ENCODE measurements at regions not wholly inside any gene's neighbourhood (a gene's known extent, or its start where the extent isn't known, plus 50 kb on each side); places are given as distances from the start of the nearest gene placed in this dataset.

- no peak overlapping the region for H3K4me3 ChIP-seq (ENCODE audit: low read length)
- no peaks in the 10 kb centered on the region for H3K27me3 ChIP-seq (ENCODE audit: control insufficient read depth, insufficient read depth, low read length)
- H3K27ac ChIP-seq (ENCODE audit: low read length): no peak overlapping the region
- no peaks in the 10 kb centered on the region for H3K4me1 ChIP-seq (ENCODE audit: control insufficient read depth, low read depth, low read length)
- H3K9ac ChIP-seq (ENCODE audit: low read length): no peak overlapping the region
- H3K9me3 ChIP-seq (ENCODE audit: control insufficient read depth, low read depth, low read length): no peaks in the 10 kb centered on the region
- no peaks in the 10 kb centered on the region for H3K36me3 ChIP-seq (ENCODE audit: control insufficient read depth, low read depth, low read length)
Observed at GRCh38 chr11:80515097-80515496, 1074.3 kb upstream of the TENM4 start.

DNA sequence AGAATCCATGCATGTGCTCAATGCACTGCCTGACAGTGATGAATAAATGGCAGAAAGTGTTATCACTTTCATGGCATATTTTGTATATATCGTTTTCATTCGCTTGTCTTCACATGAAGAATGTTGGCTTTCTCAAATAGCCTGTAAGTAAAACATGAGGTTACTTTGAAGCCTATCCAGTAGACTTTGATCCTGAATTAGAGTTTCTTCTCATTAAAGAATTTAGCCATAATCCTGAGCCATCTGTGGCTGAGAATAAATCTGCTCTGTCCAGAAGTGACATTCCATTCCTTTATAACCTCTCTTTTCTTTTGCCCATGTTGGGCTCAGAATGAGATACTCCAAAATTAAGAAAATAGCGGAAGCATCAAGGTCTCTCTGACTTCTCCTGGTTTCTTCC, 1071.7 kb upstream of the TENM4 start:
- H3K27ac ChIP-seq (ENCODE audit: low read length): no peak overlapping the region
- H3K9ac ChIP-seq (ENCODE audit: low read length): no peak overlapping the region
- H3K9me3 ChIP-seq (ENCODE audit: control insufficient read depth, low read depth, low read length): no peaks in the 10 kb centered on the region
- H3K36me3 ChIP-seq (ENCODE audit: control insufficient read depth, low read depth, low read length): no peaks in the 10 kb centered on the region
- H3K4me1 ChIP-seq (ENCODE audit: control insufficient read depth, low read depth, low read length): no peaks in the 10 kb centered on the region
- no peaks in the 10 kb centered on the region for H3K27me3 ChIP-seq (ENCODE audit: control insufficient read depth, insufficient read depth, low read length)
- H3K4me3 ChIP-seq (ENCODE audit: low read length): no peak overlapping the region

DNA sequence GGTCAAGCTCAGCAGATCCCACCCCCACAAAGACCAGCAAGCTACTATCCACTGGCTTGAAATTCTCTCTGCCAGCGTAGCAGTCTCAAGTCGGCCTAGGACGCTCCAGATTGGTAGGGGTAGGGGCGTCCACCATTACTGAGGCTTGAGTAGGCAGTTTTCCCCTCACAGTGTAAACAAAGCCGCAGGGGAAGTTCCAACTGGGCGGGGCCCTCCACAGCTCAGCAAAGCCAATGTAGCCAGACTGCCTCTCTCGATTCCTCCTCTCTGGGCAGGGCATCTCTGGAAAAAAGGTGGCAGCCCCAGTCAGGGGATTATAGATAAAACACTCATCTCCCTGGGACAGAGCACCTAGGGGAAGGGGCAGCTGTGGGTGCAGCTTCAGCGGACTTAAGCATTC, 1064.9 kb upstream of the TENM4 start:
- no peaks in the 10 kb centered on the region for H3K27me3 ChIP-seq (ENCODE audit: control insufficient read depth, insufficient read depth, low read length)
- H3K27ac ChIP-seq (ENCODE audit: low read length): no peak overlapping the region
- H3K9me3 ChIP-seq (ENCODE audit: control insufficient read depth, low read depth, low read length): no peaks in the 10 kb centered on the region
- H3K36me3 ChIP-seq (ENCODE audit: control insufficient read depth, low read depth, low read length): no peaks in the 10 kb centered on the region
- no peak overlapping the region for H3K9ac ChIP-seq (ENCODE audit: low read length)
- no peaks in the 10 kb centered on the region for H3K4me1 ChIP-seq (ENCODE audit: control insufficient read depth, low read depth, low read length)
- no peak overlapping the region for H3K4me3 ChIP-seq (ENCODE audit: low read length)

- no peaks in the 10 kb centered on the region for H3K27me3 ChIP-seq (ENCODE audit: control insufficient read depth, insufficient read depth, low read length)
- no peaks in the 10 kb centered on the region for H3K9me3 ChIP-seq (ENCODE audit: control insufficient read depth, low read depth, low read length)
- H3K27ac ChIP-seq (ENCODE audit: low read length): no peak overlapping the region
- no peaks in the 10 kb centered on the region for H3K36me3 ChIP-seq (ENCODE audit: control insufficient read depth, low read depth, low read length)
- no peak overlapping the region for H3K9ac ChIP-seq (ENCODE audit: low read length)
- no peaks in the 10 kb centered on the region for H3K4me1 ChIP-seq (ENCODE audit: control insufficient read depth, low read depth, low read length)
- H3K4me3 ChIP-seq (ENCODE audit: low read length): no peak overlapping the region
Observed at GRCh38 chr11:80503990-80504389, 1063.2 kb upstream of the TENM4 start.

GRCh38 chr11:80502511-80502910, 1061.7 kb upstream of the TENM4 start:
- Histone ChIP-seq H3K27ac (ENCODE audit: low read length) (no peak overlapping the region), H3K9ac (ENCODE audit: low read length) (no peak overlapping the region), H3K4me3 (ENCODE audit: low read length) (no peak overlapping the region), H3K36me3 (ENCODE audit: control insufficient read depth, low read depth, low read length) (no peaks in the 10 kb centered on the region), H3K9me3 (ENCODE audit: control insufficient read depth, low read depth, low read length) (no peaks in the 10 kb centered on the region), H3K27me3 (ENCODE audit: control insufficient read depth, insufficient read depth, low read length) (no peaks in the 10 kb centered on the region), H3K4me1 (ENCODE audit: control insufficient read depth, low read depth, low read length) (no peaks in the 10 kb centered on the region)

- Histone ChIP-seq H3K36me3 (ENCODE audit: control insufficient read depth, low read depth, low read length) (no peaks in the 10 kb centered on the region), H3K4me3 (ENCODE audit: low read length) (no peak overlapping the region), H3K9ac (ENCODE audit: low read length) (no peak overlapping the region), H3K27me3 (ENCODE audit: control insufficient read depth, insufficient read depth, low read length) (no peaks in the 10 kb centered on the region), H3K9me3 (ENCODE audit: control insufficient read depth, low read depth, low read length) (peaks cover 6% of the 10 kb centered on the region), H3K4me1 (ENCODE audit: control insufficient read depth, low read depth, low read length) (no peaks in the 10 kb centered on the region), H3K27ac (ENCODE audit: low read length) (no peak overlapping the region)
Observed at GRCh38 chr11:80495116-80495515, 1054.3 kb upstream of the TENM4 start.

DNA sequence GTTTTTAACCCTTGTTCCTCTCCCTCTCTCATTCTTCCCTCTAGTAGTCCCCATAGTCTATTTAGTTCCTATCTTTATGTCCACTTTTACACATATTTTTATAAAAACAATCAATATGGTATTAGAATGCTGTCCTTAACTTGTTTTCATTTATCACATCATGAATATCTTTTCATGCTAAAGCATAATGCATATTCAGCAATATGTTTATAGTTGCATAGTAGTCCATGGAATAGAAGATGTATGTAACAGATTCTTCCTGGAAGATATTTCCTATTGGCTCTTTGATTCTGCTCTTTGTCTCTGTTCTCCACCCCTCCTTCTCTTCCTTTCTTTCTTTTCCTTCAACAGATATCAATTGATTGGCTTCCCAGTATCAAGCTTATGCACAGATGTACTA, 1047.1 kb upstream of the TENM4 start:
- no peaks in the 10 kb centered on the region for H3K27me3 ChIP-seq (ENCODE audit: control insufficient read depth, insufficient read depth, low read length)

GRCh38 chr11:80486678-80487077, 1045.8 kb upstream of the TENM4 start:
- H3K36me3 ChIP-seq (ENCODE audit: control insufficient read depth, low read depth, low read length): no peaks in the 10 kb centered on the region
- H3K27ac ChIP-seq (ENCODE audit: low read length): no peak overlapping the region
- no peaks in the 10 kb centered on the region for H3K9me3 ChIP-seq (ENCODE audit: control insufficient read depth, low read depth, low read length)
- no peaks in the 10 kb centered on the region for H3K27me3 ChIP-seq (ENCODE audit: control insufficient read depth, insufficient read depth, low read length)
- H3K9ac ChIP-seq (ENCODE audit: low read length): no peak overlapping the region
- no peak overlapping the region for H3K4me3 ChIP-seq (ENCODE audit: low read length)
- H3K4me1 ChIP-seq (ENCODE audit: control insufficient read depth, low read depth, low read length): no peaks in the 10 kb centered on the region

More for the DNA sequence above, 1047.1 kb upstream of the TENM4 start:
- no peaks in the 10 kb centered on the region for H3K36me3 ChIP-seq (ENCODE audit: control insufficient read depth, low read depth, low read length)
- no peak overlapping the region for H3K4me3 ChIP-seq (ENCODE audit: low read length)
- no peaks in the 10 kb centered on the region for H3K4me1 ChIP-seq (ENCODE audit: control insufficient read depth, low read depth, low read length)
- no peak overlapping the region for H3K9ac ChIP-seq (ENCODE audit: low read length)
- no peaks in the 10 kb centered on the region for H3K9me3 ChIP-seq (ENCODE audit: control insufficient read depth, low read depth, low read length)
- H3K27ac ChIP-seq (ENCODE audit: low read length): no peak overlapping the region

DNA sequence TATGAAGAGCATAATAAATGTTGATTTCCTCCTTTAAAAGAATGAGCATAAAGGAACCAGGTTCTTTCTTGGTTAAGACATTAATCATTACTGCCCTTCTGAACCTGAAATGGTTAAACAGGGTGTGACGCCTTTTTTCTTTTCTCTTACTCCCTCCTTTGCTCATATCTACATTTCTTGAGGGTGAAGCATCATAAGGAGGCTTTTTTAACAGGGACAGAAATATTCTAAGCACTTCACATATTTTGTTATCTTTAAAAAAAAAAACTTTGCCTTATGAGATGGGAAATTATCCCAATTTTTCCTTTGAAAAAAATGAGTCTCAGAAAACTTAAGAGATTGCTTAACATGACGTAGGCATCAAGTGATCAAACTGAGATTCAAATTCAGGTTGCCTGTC, 1036.3 kb upstream of the TENM4 start:
- no peaks in the 10 kb centered on the region for H3K27me3 ChIP-seq (ENCODE audit: control insufficient read depth, insufficient read depth, low read length)
- no peaks in the 10 kb centered on the region for H3K36me3 ChIP-seq (ENCODE audit: control insufficient read depth, low read depth, low read length)
- H3K9ac ChIP-seq (ENCODE audit: low read length): no peak overlapping the region
- no peak overlapping the region for H3K4me3 ChIP-seq (ENCODE audit: low read length)
- no peaks in the 10 kb centered on the region for H3K9me3 ChIP-seq (ENCODE audit: control insufficient read depth, low read depth, low read length)
- no peak overlapping the region for H3K27ac ChIP-seq (ENCODE audit: low read length)
- H3K4me1 ChIP-seq (ENCODE audit: control insufficient read depth, low read depth, low read length): peaks cover 12% of the 10 kb centered on the region

GRCh38 chr11:80473562-80473961, 1032.7 kb upstream of the TENM4 start:
- Histone ChIP-seq H3K27ac (ENCODE audit: low read length) (no peak overlapping the region), H3K36me3 (ENCODE audit: control insufficient read depth, low read depth, low read length) (no peaks in the 10 kb centered on the region), H3K4me3 (ENCODE audit: low read length) (no peak overlapping the region), H3K27me3 (ENCODE audit: control insufficient read depth, insufficient read depth, low read length) (no peaks in the 10 kb centered on the region), H3K4me1 (ENCODE audit: control insufficient read depth, low read depth, low read length) (peaks cover 12% of the 10 kb centered on the region), H3K9me3 (ENCODE audit: control insufficient read depth, low read depth, low read length) (no peaks in the 10 kb centered on the region), H3K9ac (ENCODE audit: low read length) (no peak overlapping the region)

- peaks cover 12% of the 10 kb centered on the region for H3K4me1 ChIP-seq (ENCODE audit: control insufficient read depth, low read depth, low read length)
- no peak overlapping the region for H3K4me3 ChIP-seq (ENCODE audit: low read length)
- no peaks in the 10 kb centered on the region for H3K27me3 ChIP-seq (ENCODE audit: control insufficient read depth, insufficient read depth, low read length)
- no peak overlapping the region for H3K27ac ChIP-seq (ENCODE audit: low read length)
- H3K9ac ChIP-seq (ENCODE audit: low read length): no peak overlapping the region
- no peaks in the 10 kb centered on the region for H3K36me3 ChIP-seq (ENCODE audit: control insufficient read depth, low read depth, low read length)
- H3K9me3 ChIP-seq (ENCODE audit: control insufficient read depth, low read depth, low read length): no peaks in the 10 kb centered on the region
Observed at GRCh38 chr11:80469871-80470270, 1029.0 kb upstream of the TENM4 start.

- no peak overlapping the region for H3K4me3 ChIP-seq (ENCODE audit: low read length)
- no peaks in the 10 kb centered on the region for H3K27me3 ChIP-seq (ENCODE audit: control insufficient read depth, insufficient read depth, low read length)
- H3K27ac ChIP-seq (ENCODE audit: low read length): no peak overlapping the region
- H3K4me1 ChIP-seq (ENCODE audit: control insufficient read depth, low read depth, low read length): no peaks in the 10 kb centered on the region
- H3K9ac ChIP-seq (ENCODE audit: low read length): no peak overlapping the region
- H3K36me3 ChIP-seq (ENCODE audit: control insufficient read depth, low read depth, low read length): no peaks in the 10 kb centered on the region
- H3K9me3 ChIP-seq (ENCODE audit: control insufficient read depth, low read depth, low read length): no peaks in the 10 kb centered on the region
Observed at GRCh38 chr11:80466570-80466969, 1025.7 kb upstream of the TENM4 start.
